GM10248 (cell line): ENCODE measurements at regions not wholly inside any gene's neighbourhood (a gene's known extent, or its start where the extent isn't known, plus 50 kb on each side); places are given as distances from the start of the nearest gene placed in this dataset.

ENCODE experiments used
- CTCF ChIA-PET: fragments of 300-600 bp; sonication (Branson Sonifier 250); formaldehyde crosslinking; extraction: SDS; loops from one replicate; lab custom pipeline; 2021; ENCODE audit warnings: antibody characterized with exemption; lab: Yijun Ruan, JAX
- POLR2A ChIA-PET: fragments of 350-650 bp; sonication (Branson Sonifier 250); formaldehyde crosslinking; extraction: SDS; loops from one replicate; lab custom pipeline; 2020; ENCODE audit warnings: antibody characterized with exemption; lab: Yijun Ruan, JAX
- DNase-seq: peaks from one replicate; pipeline ENCODE4 v3.0.0; 2012; ENCODE audit errors: extremely low spot score
- CTCF ChIP-seq: IDR thresholded peaks from 2 replicates; pipeline ENCODE4 v1.5.1; 2012; ENCODE audit warnings: mild to moderate bottlenecking, low read depth; ENCODE audit errors: extremely low read depth, missing control alignments, control extremely low read depth

DNA sequence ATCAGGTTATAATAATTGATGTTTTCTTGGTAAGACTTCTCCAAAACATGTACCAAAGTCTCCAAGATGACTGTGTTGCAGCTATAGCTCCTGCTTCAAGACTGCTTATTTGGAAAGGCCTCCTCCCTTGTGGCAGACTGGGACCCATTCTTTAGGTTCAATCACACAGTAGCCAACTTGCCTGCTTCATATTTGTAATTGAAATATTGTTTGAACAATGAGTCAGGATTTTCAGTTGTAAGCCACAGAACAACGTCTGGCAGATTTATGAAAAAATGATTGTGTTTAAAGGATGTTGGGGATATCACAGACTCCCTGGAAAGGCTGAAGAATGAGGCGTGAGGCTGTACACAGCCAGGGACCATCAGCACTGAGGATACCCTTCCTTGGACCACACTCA lies 458.9 kb downstream of the MED10 start:
- DNase-seq: no peak
- CTCF ChIA-PET: no interaction called here

GRCh38 chr5:5906778-5907177 lies 471.6 kb downstream of the MED10 start:
- DNase-seq: no peak
- CTCF ChIA-PET: interaction anchor here (1.4 kb wide), 1 partner anchor 19 kb away, joined by 3 read pairs; no protein-coding TSS in a partner anchor
- no peak for TF ChIP-seq CTCF
- POLR2A ChIA-PET: no interaction called here

More for the DNA sequence above, 458.9 kb downstream of the MED10 start:
- no peak for TF ChIP-seq CTCF
- POLR2A ChIA-PET: no interaction called here

GRCh38 chr5:5905186-5905585 lies 473.2 kb downstream of the MED10 start:
- ChIA-PET CTCF (interaction anchor here (0.9 kb wide), 1 partner anchor 19 kb away, joined by 3 read pairs; no protein-coding TSS in a partner anchor), POLR2A (no interaction called here)
- TF ChIP-seq CTCF: no peak
- no peak for DNase-seq

DNA sequence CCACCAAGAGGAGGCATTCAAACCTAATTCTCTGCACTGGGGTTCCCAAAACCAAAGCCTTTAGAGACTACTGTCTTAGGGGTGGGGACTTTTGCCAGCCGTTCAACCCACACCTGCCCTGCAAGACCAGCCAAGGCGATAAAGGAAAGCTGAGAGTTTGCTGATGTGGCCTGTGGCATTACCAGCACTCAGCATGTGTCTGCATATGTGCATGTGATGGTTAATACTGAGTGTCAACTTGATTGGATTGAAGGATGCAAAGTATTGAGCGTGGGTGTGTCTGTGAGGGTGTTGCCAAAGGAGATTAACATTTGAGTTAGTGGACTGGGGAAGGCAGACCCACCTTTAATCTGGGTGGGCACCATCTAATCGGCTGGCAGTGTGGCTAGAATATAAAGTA lies 474.2 kb downstream of the MED10 start:
- ChIA-PET CTCF (no interaction called here), POLR2A (no interaction called here)
- TF ChIP-seq CTCF: no peak
- DNase-seq: no peak

- ChIA-PET CTCF (interaction anchor here (1.9 to 3.3 kb wide), 2 partner anchors 16 to 108 kb away, joined by 4 to 8 read pairs; no protein-coding TSS in a partner anchor), POLR2A (no interaction called here)
Measured at GRCh38 chr5:5902678-5903646, 475.4 kb downstream of the MED10 start.

More at GRCh38 chr5:5902678-5903646, 475.4 kb downstream of the MED10 start:
- no peak for DNase-seq
- no peak for TF ChIP-seq CTCF
